IMR-90 (cell line): ENCODE measurements at regions not wholly inside any gene's neighbourhood (a gene's known extent, or its start where the extent isn't known, plus 50 kb on each side); places are given as distances from the start of the nearest gene placed in this dataset.

ENCODE experiments used
- ATAC-seq: fragments of 200-7000 bp; cut with Tn5 transposase; 2 replicates; pipeline ENCODE4 v1.9.1; 2020; ENCODE audit warnings: low read depth, mild to moderate bottlenecking, moderate library complexity
- BruUV-seq: library from RNA; stranded (reverse); fragments of 400-500 nt; replicated peaks from 2 replicates; lab custom pipeline; 2021; lab: Mats Ljungman, UMichigan
- CTCF ChIA-PET: fragments of 300-600 bp; formaldehyde crosslinking; extraction: SDS; loops from one replicate; lab custom pipeline; 2021; ENCODE audit warnings: antibody characterized with exemption; lab: Yijun Ruan, JAX
- POLR2A ChIA-PET: fragments of 300-600 bp; sonication (Branson Sonifier 250); formaldehyde crosslinking; loops from one replicate; lab custom pipeline; 2022; ENCODE audit warnings: antibody characterized with exemption; ENCODE audit not compliant: unreplicated experiment; lab: Charles Lee
- DNase-seq: peaks from one replicate; pipeline ENCODE4 v3.0.0; 2013
- H2AFZ ChIP-seq: replicated peaks from 2 replicates; pipeline ENCODE3; 2013; ENCODE audit warnings: low read length, mild to moderate bottlenecking; ENCODE audit not compliant: poor library complexity
- H2AK5ac ChIP-seq: 2 replicates; pipeline ENCODE4 v1.6.1; 2013; ENCODE audit warnings: low read depth, low read length, inconsistent platforms
- H2AK9ac ChIP-seq: replicated peaks from 2 replicates; pipeline ENCODE3; 2013; ENCODE audit warnings: mild to moderate bottlenecking, low read depth, low read length, moderate library complexity; ENCODE audit not compliant: poor library complexity
- H2BK120ac ChIP-seq: 2 replicates; pipeline ENCODE4 v1.6.1; 2013; ENCODE audit warnings: low read depth, low read length, inconsistent platforms
- H2BK15ac ChIP-seq: 3 replicates; pipeline ENCODE4 v1.6.1; 2013; ENCODE audit warnings: low read depth, low read length, inconsistent platforms
- H2BK20ac ChIP-seq: 2 replicates; pipeline ENCODE4 v1.6.1; 2013; ENCODE audit warnings: low read depth, mild to moderate bottlenecking, inconsistent platforms, low read length, moderate library complexity
- H2BK5ac ChIP-seq: 2 replicates; pipeline ENCODE4 v1.6.1; 2013; ENCODE audit warnings: mild to moderate bottlenecking, low read depth, low read length, inconsistent platforms; ENCODE audit not compliant: poor library complexity, severe bottlenecking
- H3K14ac ChIP-seq: replicated peaks from 2 replicates; pipeline ENCODE4 v1.6.1; 2013; ENCODE audit warnings: low read depth, low read length, inconsistent platforms
- H3K18ac ChIP-seq: 2 replicates; pipeline ENCODE4 v1.6.1; 2013; ENCODE audit warnings: low read depth, low read length, control low read depth
- H3K23ac ChIP-seq: 2 replicates; pipeline ENCODE4 v1.6.1; 2013; ENCODE audit warnings: low read depth, low read length, inconsistent platforms
- H3K27ac ChIP-seq: 2 replicates; pipeline ENCODE4 v1.5.1; 2013; ENCODE audit warnings: mild to moderate bottlenecking, control low read depth, low read length; ENCODE audit not compliant: insufficient read depth
- H3K27me3 ChIP-seq: 2 replicates; pipeline ENCODE4 v1.6.1; 2013; ENCODE audit warnings: low read length; ENCODE audit not compliant: control insufficient read depth, insufficient read depth
- H3K36me3 ChIP-seq: 2 replicates; pipeline ENCODE4 v1.6.1; 2013; ENCODE audit warnings: low read length, mixed read lengths; ENCODE audit not compliant: control insufficient read depth, insufficient read depth
- H3K4ac ChIP-seq: 2 replicates; pipeline ENCODE4 v1.6.1; 2013; ENCODE audit warnings: low read depth, low read length, inconsistent platforms
- H3K4me1 ChIP-seq: 2 replicates; pipeline ENCODE4 v1.6.1; 2013; ENCODE audit warnings: low read length, mixed read lengths; ENCODE audit not compliant: control insufficient read depth, insufficient read depth
- H3K4me2 ChIP-seq: 2 replicates; pipeline ENCODE4 v1.6.1; 2013; ENCODE audit warnings: low read depth, mild to moderate bottlenecking, control low read depth, low read length, moderate library complexity
- H3K4me3 ChIP-seq: 2 replicates; pipeline ENCODE4 v1.5.1; 2013; ENCODE audit warnings: low read depth, mild to moderate bottlenecking, control low read depth, low read length, moderate library complexity; ENCODE audit not compliant: insufficient read depth
- H3K56ac ChIP-seq: 2 replicates; pipeline ENCODE4 v1.6.1; 2013; ENCODE audit warnings: low read length, inconsistent platforms; ENCODE audit not compliant: insufficient read depth; ENCODE audit errors: extremely low read depth
- H3K79me1 ChIP-seq, 2 experiments: 2 replicates each; pipeline ENCODE4 v1.6.1; 2013; ENCODE audit warnings: low read length in 2 of 2, inconsistent platforms in 1 of 2, low read depth in 1 of 2
- H3K9ac ChIP-seq: 2 replicates; pipeline ENCODE4 v1.6.1; 2013; ENCODE audit warnings: low read depth, low read length, control low read depth
- H3K9me1 ChIP-seq: 2 replicates; pipeline ENCODE4 v1.6.1; 2013; ENCODE audit warnings: low read length, inconsistent platforms; ENCODE audit not compliant: insufficient read depth
- H3K9me3 ChIP-seq: 2 replicates; pipeline ENCODE4 v1.6.1; 2013; ENCODE audit warnings: low read length; ENCODE audit not compliant: control insufficient read depth, insufficient read depth
- H4K20me1 ChIP-seq: 2 replicates; pipeline ENCODE4 v1.6.1; 2013; ENCODE audit warnings: low read length, inconsistent platforms; ENCODE audit not compliant: insufficient read depth
- H4K5ac ChIP-seq: 2 replicates; pipeline ENCODE4 v1.6.1; 2013; ENCODE audit warnings: mild to moderate bottlenecking, low read depth, low read length, control low read depth
- H4K8ac ChIP-seq, 2 experiments: 2 replicates each; pipeline ENCODE4 v1.6.1; 2013; ENCODE audit warnings: low read depth in 2 of 2, low read length in 2 of 2, control low read depth in 1 of 2, inconsistent platforms in 1 of 2
- H4K91ac ChIP-seq: 2 replicates; pipeline ENCODE4 v1.6.1; 2013; ENCODE audit warnings: low read depth, low read length, inconsistent platforms; ENCODE audit not compliant: insufficient read depth
- CEBPB ChIP-seq: IDR thresholded peaks from 2 replicates; pipeline ENCODE4 v1.6.1; 2012; ENCODE audit warnings: low read depth, low read length, improper control_type of control experiment
- MAFK ChIP-seq: IDR thresholded peaks from 2 replicates; pipeline ENCODE4 v1.6.1; 2012; ENCODE audit warnings: low read depth, low read length, improper control_type of control experiment
- MAZ ChIP-seq: IDR thresholded peaks from 2 replicates; pipeline ENCODE4 v1.6.1; 2012; ENCODE audit warnings: low read depth, mild to moderate bottlenecking, low read length, improper control_type of control experiment, moderate library complexity, borderline replicate concordance
- MXI1 ChIP-seq: IDR thresholded peaks from 2 replicates; pipeline ENCODE4 v1.6.1; 2012; ENCODE audit warnings: low read depth, mild to moderate bottlenecking, low read length, moderate library complexity, borderline replicate concordance
- POLR2A ChIP-seq: IDR thresholded peaks from 2 replicates; pipeline ENCODE4 v1.6.1; 2012; ENCODE audit warnings: mild to moderate bottlenecking, low read depth, low read length
- RAD21 ChIP-seq: IDR thresholded peaks from 2 replicates; pipeline ENCODE4 v1.6.1; 2012; ENCODE audit warnings: low read length, improper control_type of control experiment
- RFX5 ChIP-seq: IDR thresholded peaks from 2 replicates; pipeline ENCODE4 v1.8.0; 2012; ENCODE audit warnings: low read depth, mild to moderate bottlenecking, low read length, moderate library complexity
- USF2 ChIP-seq: fragments of 150-350 bp; IDR thresholded peaks from 2 replicates; pipeline ENCODE4 v1.6.1; 2017; ENCODE audit warnings: mild to moderate bottlenecking, antibody characterized with exemption, low read length, low read depth
- WGBS, 2 experiments: methylation state at CpG; one replicate each; pipeline versions ENCODE4 v1.1.5 to v1.1.7; 2013; ENCODE audit warnings: missing lambda C conversion rate in 2 of 2; ENCODE audit not compliant: insufficient read length in 1 of 2; ENCODE audit errors: extremely low coverage in 2 of 2; 5-methylcytosine and 5-hydroxymethylcytosine counted together
- dilution Hi-C: fragments of 300-500 bp; cut with HindIII; formaldehyde crosslinking; loops from one replicate; pipeline ENCODE4 v1.14.3; 2018; ENCODE audit warnings: low sequenced_read_pairs; ENCODE audit not compliant: unreplicated experiment
- in situ Hi-C: fragments of 300-500 bp; cut with MboI; formaldehyde crosslinking; loops from 3 replicates; pipeline ENCODE4 v1.14.3; 2019; ENCODE audit warnings: low sequenced_read_pairs, inconsistent platforms, mixed read lengths
- intact Hi-C: fragments of 100-400 bp; cut with micrococcal nuclease; formaldehyde crosslinking; loops from 2 replicates; pipeline ENCODE4 v1.10.0; 2022

GRCh38 chr5:123808461-123809380 is 296.7 kb downstream of the CSNK1G3 start:
- H2BK15ac ChIP-seq = no peak overlapping the region
- H2AK9ac ChIP-seq = no peak overlapping the region
- no peak overlapping the region for H2BK20ac ChIP-seq
- TF ChIP-seq POLR2A = no peak
- no peak for TF ChIP-seq RAD21
- no peak for TF ChIP-seq MAZ
- no peak for TF ChIP-seq MXI1
- TF ChIP-seq RFX5 = no peak
- no peak for TF ChIP-seq MAFK
- TF ChIP-seq CEBPB = no peak
- TF ChIP-seq USF2 = no peak
- H3K9ac ChIP-seq = no peak overlapping the region
- H3K14ac ChIP-seq = no peak overlapping the region
- no peaks in the 10 kb centered on the region for H4K20me1 ChIP-seq
- no peak overlapping the region for H4K5ac ChIP-seq
- no peak overlapping the region for H3K18ac ChIP-seq
- no peak overlapping the region for H3K23ac ChIP-seq
- no TSS peak for BruUV-seq
- POLR2A ChIA-PET = no interaction called here
- H2AK5ac ChIP-seq = no peak overlapping the region
- dilution Hi-C loops = no loop called here
- DNase-seq (no peak), ATAC-seq (no peak)
- H3K4me2 ChIP-seq = no peak overlapping the region
- H2BK120ac ChIP-seq = no peak overlapping the region
- no peak overlapping the region for H3K27ac ChIP-seq
- H2AFZ ChIP-seq = no peak overlapping the region
- H4K8ac ChIP-seq = no peak overlapping the region
- H3K56ac ChIP-seq = no peak overlapping the region
- intact Hi-C loops = no loop called here
- H3K4me1 ChIP-seq = 0 out of 2 replicates have a peak, but pooled peaks cover 4% of the 10 kb centered on the region
- no peaks in the 10 kb centered on the region for H3K27me3 ChIP-seq
- in situ Hi-C loops = no loop called here
- H3K9me1 ChIP-seq = no peaks in the 10 kb centered on the region
- H3K4ac ChIP-seq = no peak overlapping the region
- no peaks in the 10 kb centered on the region for H3K79me1 ChIP-seq
- WGBS, 2 experiments = no CpG with 5 or more reads among the region's 9 CpGs
- no peaks in the 10 kb centered on the region for H3K9me3 ChIP-seq
- H3K36me3 ChIP-seq = no peaks in the 10 kb centered on the region
- H2BK5ac ChIP-seq = no peak overlapping the region
- CTCF ChIA-PET = no interaction called here
- H3K4me3 ChIP-seq = no peak overlapping the region
- H4K91ac ChIP-seq = no peak overlapping the region
